ENCODE measurements at regions not wholly inside any gene's neighbourhood (a gene's known extent, or its start where the extent isn't known, plus 50 kb on each side); places are given as distances from the start of the nearest gene placed in this dataset.
A peak's percentile ranks its signal among the peaks of the same experiment; 100 is the strongest.
"Not testable (repeated sequence)": the region's sequence is repeated elsewhere in the genome, so short reads cannot be mapped to it uniquely, and the experiment has no call there.

DNA sequence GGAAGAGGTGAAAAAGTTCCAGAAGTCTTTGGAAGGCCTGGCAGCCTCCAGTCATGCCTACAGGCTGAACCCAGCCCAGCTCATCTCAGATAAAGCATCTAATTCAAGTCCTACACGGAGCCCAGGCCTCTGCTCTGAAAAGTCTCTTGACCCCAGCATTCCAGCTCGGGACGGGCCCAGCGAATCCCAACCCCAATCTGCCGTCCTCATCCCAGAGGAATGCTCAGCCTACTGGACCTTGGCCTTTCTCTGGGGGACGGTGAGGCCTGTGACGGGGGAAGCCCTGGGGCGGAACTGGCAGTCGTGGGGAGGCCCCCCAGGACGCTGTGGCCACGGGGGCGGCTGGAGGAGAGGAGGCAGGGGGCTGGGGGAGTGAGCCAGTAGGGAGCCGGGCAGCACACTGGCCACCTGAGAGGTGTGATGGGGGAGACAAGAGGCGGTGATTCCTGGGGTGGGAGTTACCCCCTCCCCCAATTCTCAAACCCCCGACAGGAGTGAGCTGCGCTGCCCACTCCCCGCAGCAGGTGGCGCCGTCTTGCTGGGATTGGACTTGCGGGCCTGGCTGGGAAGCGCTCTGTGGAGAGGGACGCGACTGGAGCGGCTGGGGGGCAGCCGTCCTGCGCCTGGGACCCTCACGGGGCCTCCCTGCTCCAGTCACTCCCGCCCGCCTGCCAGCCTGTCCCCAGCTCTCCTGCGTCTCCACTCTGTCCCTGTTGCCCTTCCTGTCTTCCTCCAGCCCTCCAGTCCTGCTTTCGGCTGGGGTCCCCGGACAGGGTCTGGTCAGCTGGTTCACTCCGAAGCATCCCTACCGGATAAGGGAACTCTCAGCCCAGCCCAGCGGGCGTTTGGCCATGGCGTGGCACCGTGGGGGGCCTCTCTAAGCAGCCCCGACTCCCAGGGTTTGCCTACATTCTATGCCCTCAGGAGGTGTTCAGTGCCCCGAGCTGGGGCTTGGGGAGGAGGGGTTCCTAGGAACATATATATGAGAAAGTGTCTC, 182.6 kb upstream of the HAAO start:
- H3K27ac ChIP-seq: peak overlapping the region; percentile 20; the same call in 1 of the 2 replicates

DNA sequence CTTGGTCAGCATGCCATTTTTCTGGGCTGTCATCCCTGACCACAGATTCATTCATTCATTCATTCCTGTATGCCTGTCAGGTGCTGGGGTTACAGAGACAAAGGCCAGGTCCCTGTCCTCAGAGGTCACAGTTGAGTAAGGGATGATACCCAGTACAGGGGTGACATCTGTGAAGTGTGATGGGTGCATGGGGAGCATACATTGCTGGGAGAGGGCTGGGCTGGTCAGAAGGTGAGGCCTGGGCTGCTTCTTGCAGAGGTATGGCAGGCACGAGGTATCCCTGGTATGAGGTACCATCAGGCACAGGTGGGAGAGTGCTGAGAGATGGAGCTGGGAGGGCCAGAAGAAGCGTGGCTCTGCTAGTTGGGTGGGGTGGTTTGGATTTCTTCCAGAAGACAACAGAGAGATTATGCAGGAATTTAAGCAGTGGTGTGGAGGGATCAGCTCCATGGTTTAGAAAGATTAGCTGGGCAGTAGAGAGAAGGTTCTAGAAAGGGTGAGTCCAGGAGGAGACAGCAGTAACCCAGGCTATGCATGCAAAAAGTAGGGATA, 181.9 kb upstream of the HAAO start:
- TF ChIP-seq, protein P1, sequence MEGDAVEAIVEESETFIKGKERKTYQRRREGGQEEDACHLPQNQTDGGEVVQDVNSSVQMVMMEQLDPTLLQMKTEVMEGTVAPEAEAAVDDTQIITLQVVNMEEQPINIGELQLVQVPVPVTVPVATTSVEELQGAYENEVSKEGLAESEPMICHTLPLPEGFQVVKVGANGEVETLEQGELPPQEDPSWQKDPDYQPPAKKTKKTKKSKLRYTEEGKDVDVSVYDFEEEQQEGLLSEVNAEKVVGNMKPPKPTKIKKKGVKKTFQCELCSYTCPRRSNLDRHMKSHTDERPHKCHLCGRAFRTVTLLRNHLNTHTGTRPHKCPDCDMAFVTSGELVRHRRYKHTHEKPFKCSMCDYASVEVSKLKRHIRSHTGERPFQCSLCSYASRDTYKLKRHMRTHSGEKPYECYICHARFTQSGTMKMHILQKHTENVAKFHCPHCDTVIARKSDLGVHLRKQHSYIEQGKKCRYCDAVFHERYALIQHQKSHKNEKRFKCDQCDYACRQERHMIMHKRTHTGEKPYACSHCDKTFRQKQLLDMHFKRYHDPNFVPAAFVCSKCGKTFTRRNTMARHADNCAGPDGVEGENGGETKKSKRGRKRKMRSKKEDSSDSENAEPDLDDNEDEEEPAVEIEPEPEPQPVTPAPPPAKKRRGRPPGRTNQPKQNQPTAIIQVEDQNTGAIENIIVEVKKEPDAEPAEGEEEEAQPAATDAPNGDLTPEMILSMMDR (conservative IDR thresholded peaks at IDR 0.05): no peak
- no peak overlapping the region for H3K27ac ChIP-seq

More for the DNA sequence above, 182.6 kb upstream of the HAAO start:
- TF ChIP-seq, protein P1 (conservative IDR thresholded peaks at IDR 0.05): peak; percentile 91

DNA sequence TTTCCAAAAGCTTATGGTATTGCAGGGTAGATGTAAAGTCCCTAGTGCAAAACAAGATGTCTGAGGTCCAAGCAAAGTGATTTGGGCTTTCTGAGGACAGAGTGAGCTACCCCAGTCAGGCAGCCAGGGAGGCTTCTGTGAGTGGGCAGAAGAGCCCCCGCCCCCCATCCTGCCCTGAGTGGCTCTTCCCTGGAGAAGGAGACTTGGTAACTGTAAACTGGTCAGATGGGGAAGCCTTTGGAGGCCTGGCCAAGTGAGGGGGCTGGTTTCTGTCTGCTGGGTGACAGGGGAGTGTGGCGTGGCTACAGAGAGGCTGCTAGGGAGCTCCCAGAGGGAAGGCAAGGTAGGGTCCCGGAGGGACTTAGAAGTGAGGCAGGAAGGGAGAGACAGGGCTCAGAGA, 181.3 kb upstream of the HAAO start:
- H3K27ac ChIP-seq: no peak overlapping the region
- TF ChIP-seq, protein P1 (conservative IDR thresholded peaks at IDR 0.05): no peak

DNA sequence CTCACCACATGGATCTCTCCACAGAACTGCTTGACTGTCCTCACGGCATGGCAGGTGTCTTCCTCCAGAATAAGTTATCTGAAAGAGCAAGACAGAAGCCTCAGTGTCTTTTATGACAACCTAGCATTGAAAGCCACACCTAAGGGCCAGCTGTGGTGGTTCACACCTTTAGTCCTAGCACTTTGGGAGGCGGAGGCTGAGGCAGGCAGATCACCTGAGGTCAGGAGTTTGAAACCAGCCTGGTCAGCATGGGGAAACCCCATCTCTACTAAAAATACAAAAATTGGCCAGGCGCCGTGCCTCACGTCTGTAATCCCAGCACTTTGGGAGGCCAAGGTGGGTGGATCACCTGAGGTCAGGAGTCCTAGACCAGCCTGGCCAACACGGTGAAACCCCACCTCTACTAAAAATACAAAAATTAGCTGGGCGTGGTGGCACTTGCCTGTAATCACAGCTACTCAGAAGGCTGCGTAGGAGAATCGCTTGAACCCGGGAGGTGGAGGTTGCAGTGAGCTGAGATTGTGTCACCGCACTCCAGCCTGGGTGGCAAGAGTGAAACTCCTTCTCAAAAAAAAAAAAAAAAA, 180.6 kb upstream of the HAAO start:
- not testable (repeated sequence) for H3K27ac ChIP-seq

DNA sequence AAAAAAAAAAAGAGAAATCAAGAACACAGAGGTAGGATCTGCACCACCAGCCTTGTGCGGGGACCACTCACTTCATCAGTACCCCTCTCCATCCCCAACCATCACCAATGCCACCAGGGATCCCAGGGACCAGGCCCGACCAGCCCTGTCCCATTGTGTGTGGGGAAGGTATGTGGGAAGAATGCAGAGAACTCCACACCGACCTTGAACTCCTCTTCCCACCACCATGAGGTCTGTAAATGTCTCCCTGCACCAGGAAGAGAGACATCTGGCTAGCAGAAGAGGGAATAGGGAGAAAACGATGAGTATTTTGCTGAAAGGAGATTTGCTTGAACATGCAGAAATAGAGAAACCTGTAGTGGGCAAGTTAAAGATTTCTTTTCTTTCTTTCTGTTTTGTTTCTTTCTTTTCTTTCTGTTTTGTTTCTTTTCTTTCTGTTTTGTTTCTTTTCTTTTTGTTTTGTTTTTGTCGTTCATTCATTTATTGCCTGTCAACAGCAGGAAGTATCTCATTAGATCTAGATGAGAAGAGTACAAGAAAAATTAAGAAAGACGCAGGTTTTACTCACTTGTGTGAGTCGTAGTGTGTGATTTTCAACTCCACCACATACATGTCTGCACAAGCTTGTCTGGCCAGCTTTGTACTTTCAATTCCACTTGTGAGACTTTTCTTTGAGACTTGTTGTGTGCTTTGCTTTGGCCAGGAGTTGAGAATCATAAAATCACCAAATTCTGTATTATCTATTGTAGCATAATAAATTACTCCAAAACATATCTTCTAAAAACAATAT, 179.8 kb upstream of the HAAO start:
- TF ChIP-seq, protein P1 (conservative IDR thresholded peaks at IDR 0.05): no peak
- no peak overlapping the region for H3K27ac ChIP-seq

DNA sequence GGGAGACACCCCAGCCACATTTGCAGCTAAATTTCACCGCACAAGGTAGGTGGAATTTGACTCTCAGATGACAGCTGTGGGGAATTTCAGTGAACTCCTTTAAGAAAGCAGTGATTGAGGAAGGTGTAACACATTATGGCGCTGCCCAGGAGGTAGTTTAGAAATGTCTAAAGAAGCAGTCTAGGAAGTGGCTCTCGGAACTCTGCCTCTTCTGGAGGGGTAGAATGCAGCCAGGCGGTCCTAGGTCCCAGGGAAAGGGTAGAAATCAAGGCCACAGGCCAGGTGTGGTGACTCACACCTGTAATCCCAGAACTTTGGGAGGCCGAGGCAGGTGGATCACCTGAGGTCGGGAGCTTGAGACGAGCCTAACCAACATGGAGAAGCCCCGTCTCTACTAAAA, 179.0 kb upstream of the HAAO start:
- no peak overlapping the region for H3K27ac ChIP-seq
- TF ChIP-seq, protein P1 (conservative IDR thresholded peaks at IDR 0.05): no peak

DNA sequence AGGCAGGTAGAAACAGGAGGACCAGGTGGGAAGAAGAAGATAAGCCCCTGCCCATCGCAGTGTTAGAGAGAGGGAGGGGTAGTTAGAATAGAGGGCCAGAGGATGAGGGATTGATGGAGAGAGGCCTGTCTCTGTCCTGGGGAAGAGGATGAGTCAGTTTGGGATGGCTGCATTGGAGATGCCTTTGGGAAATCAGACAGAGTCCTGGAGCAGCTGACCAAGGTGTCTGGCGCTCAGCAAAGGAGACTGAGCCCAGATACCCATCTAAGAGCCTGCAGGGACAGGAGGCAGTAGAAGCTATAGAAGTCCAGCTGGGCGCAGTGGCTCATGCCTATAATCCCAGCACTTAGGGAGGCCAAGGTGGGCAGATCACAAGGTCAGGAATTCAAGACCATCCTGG, 177.8 kb upstream of the HAAO start:
- TF ChIP-seq, protein P1 (conservative IDR thresholded peaks at IDR 0.05): no peak
- H3K27ac ChIP-seq: no peak overlapping the region

Measured in VCaP (cell line).